ENCODE measurements at regions not wholly inside any gene's neighbourhood (a gene's known extent, or its start where the extent isn't known, plus 50 kb on each side); places are given as distances from the start of the nearest gene placed in this dataset.

DNA sequence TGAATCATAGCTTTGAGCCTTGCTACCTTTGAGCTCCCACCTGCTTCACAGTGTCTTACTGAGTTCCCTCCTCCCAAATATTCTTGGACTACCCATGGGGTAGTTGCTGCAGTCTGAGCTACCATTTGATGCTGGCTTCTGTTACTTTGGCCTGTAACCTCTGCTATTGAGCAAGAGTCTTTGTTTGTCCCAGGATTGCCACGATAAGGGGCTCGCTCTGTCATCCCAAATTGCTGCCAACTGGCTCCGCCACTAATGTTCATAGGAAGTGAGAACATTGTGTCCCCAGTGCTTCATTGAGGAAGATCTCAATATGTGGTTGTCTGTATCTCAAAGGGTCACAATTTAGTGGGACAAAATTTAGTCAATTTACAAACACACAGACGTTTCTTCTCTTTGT lies 103.8 kb downstream of the TRIM43 start:
- Histone ChIP-seq H3K36me3 (ENCODE audit: control insufficient read depth, insufficient read depth, low read length) (no peaks in the 10 kb centered on the region), H2AK5ac (ENCODE audit: low read depth, low read length) (no peak overlapping the region), H4K91ac (ENCODE audit: insufficient read depth, low read depth, low read length) (no peak overlapping the region), H3K4me1 (ENCODE audit: control insufficient read depth, insufficient read depth, low read length) (no peaks in the 10 kb centered on the region), H4K8ac (ENCODE audit: low read depth in 2 of 2, low read length in 2 of 2) (no peak overlapping the region), H4K5ac (ENCODE audit: low read depth, low read length) (no peak overlapping the region), H3K23ac (ENCODE audit: low read depth, low read length) (no peak overlapping the region), H3K9me3 (ENCODE audit: control insufficient read depth, insufficient read depth, low read length) (no peaks in the 10 kb centered on the region), H3K27ac (ENCODE audit: insufficient read depth, low read length) (no peak overlapping the region), H2AK9ac (replicated peaks; ENCODE audit: low read depth, low read length, poor library complexity) (no peak overlapping the region), H3K4me2 (ENCODE audit: low read depth, low read length) (no peak overlapping the region), H2BK120ac (ENCODE audit: low read depth, low read length) (no peak overlapping the region), H2AFZ (replicated peaks; ENCODE audit: low read length, poor library complexity) (no peak overlapping the region), H3K4ac (ENCODE audit: low read depth, low read length) (no peak overlapping the region), H2BK5ac (ENCODE audit: low read depth, low read length, poor library complexity, severe bottlenecking) (no peak overlapping the region), H3K14ac (replicated peaks; ENCODE audit: low read depth, low read length) (no peak overlapping the region), H3K4me3 (ENCODE audit: insufficient read depth, low read depth, low read length) (no peak overlapping the region), H3K27me3 (ENCODE audit: control insufficient read depth, insufficient read depth, low read length) (peaks cover 25% of the 10 kb centered on the region), H3K18ac (ENCODE audit: low read depth, low read length) (no peak overlapping the region), H3K9ac (ENCODE audit: low read depth, low read length) (no peak overlapping the region), H2BK20ac (ENCODE audit: low read depth, low read length) (no peak overlapping the region), H3K79me1 (ENCODE audit: low read depth in 1 of 2, low read length in 2 of 2) (no peaks in the 10 kb centered on the region), H4K20me1 (ENCODE audit: insufficient read depth, low read length) (no peaks in the 10 kb centered on the region), H3K56ac (ENCODE audit: extremely low read depth, insufficient read depth, low read length) (no peak overlapping the region), H3K9me1 (ENCODE audit: insufficient read depth, low read length) (no peaks in the 10 kb centered on the region), H2BK15ac (ENCODE audit: low read depth, low read length) (no peak overlapping the region)
- intact Hi-C loops (cut with micrococcal nuclease): no loop called here
- no peak for DNase-seq
- dilution Hi-C loops (cut with HindIII; ENCODE audit: low sequenced_read_pairs, unreplicated experiment): no loop called here
- BruUV-seq (replicated peaks): no TSS peak
- POLR2A ChIA-PET (ENCODE audit: unreplicated experiment): no interaction called here
- no peak for ATAC-seq (ENCODE audit: low read depth)
- CTCF ChIA-PET: no interaction called here
- in situ Hi-C loops (cut with MboI; ENCODE audit: low sequenced_read_pairs): no loop called here
- no CpG with 5 or more reads among the region's 4 CpGs for WGBS, 2 experiments (ENCODE audit: extremely low coverage in 2 of 2, insufficient read length in 1 of 2)
- no peak for TF ChIP-seq MXI1 (IDR thresholded peaks at IDR 0.05; ENCODE audit: borderline replicate concordance, low read depth, low read length)
- TF ChIP-seq SMC3 (IDR thresholded peaks at IDR 0.05; ENCODE audit: low read depth, low read length): no peak
